Transverse colon (tissue), 4 donors: ENCODE measurements at regions not wholly inside any gene's neighbourhood (a gene's known extent, or its start where the extent isn't known, plus 50 kb on each side); places are given as distances from the start of the nearest gene placed in this dataset.
"Not testable (repeated sequence)": the region's sequence is repeated elsewhere in the genome, so short reads cannot be mapped to it uniquely, and the experiment has no call there.

Source experiments
- DNase-seq: peaks from one replicate; pipeline ENCODE4 v3.0.0-alpha.2; 2019
- H3K27ac ChIP-seq, 4 donors: fragments of 200-600 bp; sonication (generic); 2 replicates each; pipeline ENCODE4 v1.5.1; 2016 to 2018; ENCODE audit warnings: inconsistent platforms in 4 of 4
- H3K27me3 ChIP-seq: fragments of 200-600 bp; sonication (generic); 2 replicates; pipeline ENCODE4 v1.5.1; 2017; ENCODE audit warnings: inconsistent platforms
- H3K36me3 ChIP-seq, 4 donors: fragments of 200-600 bp; sonication (generic); 2 replicates each; pipeline ENCODE4 v1.5.1; 2017 to 2019; ENCODE audit warnings: inconsistent platforms in 4 of 4
- H3K4me1 ChIP-seq, 4 donors: fragments of 200-600 bp; sonication (generic); 2 replicates each; pipeline ENCODE4 v1.5.1; 2017 to 2020; ENCODE audit warnings: inconsistent platforms in 4 of 4
- H3K4me3 ChIP-seq, 4 donors: fragments of 200-600 bp; sonication (generic); 1 replicate in 1 of 4; 2 replicates in 3 of 4; pipeline versions ENCODE4 v1.5.1 to v1.6.1; 2017 to 2019; ENCODE audit warnings: inconsistent platforms in 4 of 4
- H3K9me3 ChIP-seq, 2 donors: fragments of 200-600 bp; sonication (generic); 2 replicates each; pipeline ENCODE4 v1.5.1; 2017 to 2019; ENCODE audit warnings: inconsistent platforms in 2 of 2
- EP300 ChIP-seq: sonication (generic); formaldehyde crosslinking; IDR thresholded peaks from one replicate; pipeline ENCODE4 v1.6.1; 2017; ENCODE audit warnings: antibody characterized with exemption, low read depth
- POLR2A ChIP-seq: fragments of 450-650 bp; IDR thresholded peaks from one replicate; pipeline ENCODE4 v1.6.1; 2016; ENCODE audit warnings: antibody characterized with exemption, mild to moderate bottlenecking, moderate library complexity
- POLR2AphosphoS5 ChIP-seq, 3 donors: sonication (generic); formaldehyde crosslinking; IDR thresholded peaks; one replicate each; pipeline ENCODE4 v1.6.1; 2016; ENCODE audit warnings: antibody characterized with exemption in 3 of 3
- whole genome bisulfite sequencing, 2 donors: methylation state at CpG; one replicate each; pipeline ENCODE4 v1.1.5; 2018; ENCODE audit warnings: low coverage in 1 of 2; 5-methylcytosine and 5-hydroxymethylcytosine counted together
- in situ Hi-C, 4 donors: fragments of 200-750 bp; cut with MboI; loops; one replicate each; pipeline versions ENCODE4 v1.15.0 to v1.15.1; 2017; ENCODE audit warnings: low sequenced_read_pairs in 3 of 4, low pct_ligation_motif_present in 1 of 4, low pct_unique_long_range_greater_than_20kb in 1 of 4
- intact Hi-C: fragments of 100-400 bp; cut with DNase I; formaldehyde crosslinking; loops from one replicate; pipeline ENCODE4 v1.15.1; 2023; ENCODE audit warnings: low total_unique reads
- TF ChIP-seq, protein P1 (sequence below), 5 experiments: fragments of 200-600 bp in 3 of 5; fragments of 450-650 bp in 2 of 5; sonication (generic) in 3 of 5; IDR thresholded peaks; 1 replicate in 2 of 5; 2 replicates in 3 of 5; pipeline ENCODE4 v1.5.1; 2016 to 2017; ENCODE audit warnings: antibody characterized with exemption in 5 of 5, inconsistent platforms in 3 of 5, mild to moderate bottlenecking in 2 of 5, moderate library complexity in 1 of 5

DNA sequence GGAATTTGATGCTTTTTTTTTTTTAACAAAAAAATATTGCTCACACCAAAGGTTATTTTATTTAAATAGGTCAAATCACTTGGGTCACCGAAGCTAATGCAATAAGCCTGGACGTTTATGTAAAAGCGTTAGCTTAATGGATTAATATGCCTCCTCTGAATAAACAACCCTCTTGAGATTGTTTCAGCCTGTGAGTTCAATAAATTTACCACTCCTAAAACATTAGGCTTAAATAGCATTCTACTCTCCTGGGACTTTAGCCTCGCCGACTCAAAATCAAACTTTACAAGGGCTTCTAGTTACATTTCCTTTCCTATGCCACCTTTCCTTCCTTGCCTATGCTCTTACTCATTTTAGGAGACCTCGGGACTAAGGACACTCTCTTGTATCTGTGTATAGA lies 79.3 kb downstream of the DNAJB9 start:
- H3K9me3 ChIP-seq, result no peaks in the 10 kb centered on the region
- H3K36me3 ChIP-seq, result no peaks in the 10 kb centered on the region
- no peak for DNase-seq
- H3K4me3 ChIP-seq, result no peak overlapping the region
- no peak overlapping the region for H3K27ac ChIP-seq
- no peak for TF ChIP-seq POLR2A
- no peak for TF ChIP-seq POLR2AphosphoS5 (IDR thresholded peaks at IDR 0.05)
- TF ChIP-seq EP300, result no peak
- TF ChIP-seq, protein P1, sequence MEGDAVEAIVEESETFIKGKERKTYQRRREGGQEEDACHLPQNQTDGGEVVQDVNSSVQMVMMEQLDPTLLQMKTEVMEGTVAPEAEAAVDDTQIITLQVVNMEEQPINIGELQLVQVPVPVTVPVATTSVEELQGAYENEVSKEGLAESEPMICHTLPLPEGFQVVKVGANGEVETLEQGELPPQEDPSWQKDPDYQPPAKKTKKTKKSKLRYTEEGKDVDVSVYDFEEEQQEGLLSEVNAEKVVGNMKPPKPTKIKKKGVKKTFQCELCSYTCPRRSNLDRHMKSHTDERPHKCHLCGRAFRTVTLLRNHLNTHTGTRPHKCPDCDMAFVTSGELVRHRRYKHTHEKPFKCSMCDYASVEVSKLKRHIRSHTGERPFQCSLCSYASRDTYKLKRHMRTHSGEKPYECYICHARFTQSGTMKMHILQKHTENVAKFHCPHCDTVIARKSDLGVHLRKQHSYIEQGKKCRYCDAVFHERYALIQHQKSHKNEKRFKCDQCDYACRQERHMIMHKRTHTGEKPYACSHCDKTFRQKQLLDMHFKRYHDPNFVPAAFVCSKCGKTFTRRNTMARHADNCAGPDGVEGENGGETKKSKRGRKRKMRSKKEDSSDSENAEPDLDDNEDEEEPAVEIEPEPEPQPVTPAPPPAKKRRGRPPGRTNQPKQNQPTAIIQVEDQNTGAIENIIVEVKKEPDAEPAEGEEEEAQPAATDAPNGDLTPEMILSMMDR (IDR thresholded peaks at IDR 0.05), result no peak
- 53 to 62% methylated on average over 6 of the region's 6 CpGs for WGBS, 2 donors
- in situ Hi-C loops, result no loop called here
- H3K27me3 ChIP-seq, result no peaks in the 10 kb centered on the region
- H3K4me1 ChIP-seq, result peaks cover 0 to 7% (median 0%) of the 10 kb centered on the region in 4 donors
- intact Hi-C loops, result no loop called here

DNA sequence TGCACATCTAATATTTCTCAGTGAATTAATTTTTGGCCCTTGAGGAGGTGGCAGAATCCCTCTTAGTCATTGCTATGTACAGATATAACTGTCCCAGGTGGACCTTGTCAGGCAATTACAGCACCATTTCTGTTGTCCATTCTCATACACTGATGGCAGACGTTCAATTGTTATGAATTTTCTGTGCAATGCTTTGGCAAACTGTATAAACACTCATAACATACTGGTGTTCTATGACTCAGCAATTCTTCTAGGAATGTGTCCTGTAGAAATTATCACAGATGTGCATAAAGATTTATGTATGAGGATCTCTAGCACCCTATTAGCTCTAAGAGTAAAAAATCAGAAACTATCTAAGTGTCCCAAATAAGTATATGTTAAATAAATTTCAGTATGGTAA lies 80.8 kb downstream of the DNAJB9 start:
- H3K36me3 ChIP-seq, result no peaks in the 10 kb centered on the region
- no peak for DNase-seq
- peaks cover 0 to 7% (median 0%) of the 10 kb centered on the region in 4 donors for H3K4me1 ChIP-seq
- WGBS, 2 donors, result 0 to 10% methylated on average over 1 of the region's 1 CpG
- no peak overlapping the region for H3K4me3 ChIP-seq
- in situ Hi-C loops (no loop called here), intact Hi-C loops (no loop called here)
- TF ChIP-seq, protein P1 (IDR thresholded peaks at IDR 0.05), result no peak
- no peak for TF ChIP-seq POLR2A
- no peak for TF ChIP-seq EP300
- no peak for TF ChIP-seq POLR2AphosphoS5 (IDR thresholded peaks at IDR 0.05)
- no peaks in the 10 kb centered on the region for H3K9me3 ChIP-seq
- H3K27me3 ChIP-seq, result no peaks in the 10 kb centered on the region
- H3K27ac ChIP-seq, result no peak overlapping the region

- TF ChIP-seq, protein P1 (IDR thresholded peaks at IDR 0.05), result no peak
- TF ChIP-seq POLR2AphosphoS5 (IDR thresholded peaks at IDR 0.05), result no peak
- TF ChIP-seq EP300, result no peak
- no peak for TF ChIP-seq POLR2A
- intact Hi-C loops, result loop anchor here (1.0 kb wide), 1 partner anchor 12 kb away; no protein-coding TSS in a partner anchor
- Histone ChIP-seq H3K36me3 (no peaks in the 10 kb centered on the region), H3K27me3 (no peaks in the 10 kb centered on the region), H3K4me1 (peaks cover 0 to 7% (median 0%) of the 10 kb centered on the region in 4 donors), H3K9me3 (no peaks in the 10 kb centered on the region), H3K4me3 (no peak overlapping the region), H3K27ac (no peak overlapping the region)
- DNase-seq, result no peak
- WGBS, 2 donors, result 82 to 94% methylated on average over 8 to 9 of the region's 9 CpGs
- in situ Hi-C loops, result no loop called here
Measured at GRCh38 chr7:108652886-108653285, 83.2 kb downstream of the DNAJB9 start.

- peaks cover 0 to 7% (median 0%) of the 10 kb centered on the region in 4 donors for H3K4me1 ChIP-seq
- no peaks in the 10 kb centered on the region for H3K36me3 ChIP-seq
- TF ChIP-seq POLR2A, result no peak
- no peak for TF ChIP-seq EP300
- no peak for TF ChIP-seq POLR2AphosphoS5 (IDR thresholded peaks at IDR 0.05)
- TF ChIP-seq, protein P1 (IDR thresholded peaks at IDR 0.05), result no peak
- WGBS, 2 donors, result 80 to 85% methylated on average over 3 to 4 of the region's 4 CpGs
- no peak overlapping the region for H3K27ac ChIP-seq
- H3K9me3 ChIP-seq, result no peaks in the 10 kb centered on the region
- DNase-seq, result no peak
- intact Hi-C loops, result loop anchor here (1.0 kb wide), 1 partner anchor 12 kb away; no protein-coding TSS in a partner anchor
- no peaks in the 10 kb centered on the region for H3K27me3 ChIP-seq
- in situ Hi-C loops, result no loop called here
- no peak overlapping the region for H3K4me3 ChIP-seq
Measured at GRCh38 chr7:108653526-108653925, 83.9 kb downstream of the DNAJB9 start.

DNA sequence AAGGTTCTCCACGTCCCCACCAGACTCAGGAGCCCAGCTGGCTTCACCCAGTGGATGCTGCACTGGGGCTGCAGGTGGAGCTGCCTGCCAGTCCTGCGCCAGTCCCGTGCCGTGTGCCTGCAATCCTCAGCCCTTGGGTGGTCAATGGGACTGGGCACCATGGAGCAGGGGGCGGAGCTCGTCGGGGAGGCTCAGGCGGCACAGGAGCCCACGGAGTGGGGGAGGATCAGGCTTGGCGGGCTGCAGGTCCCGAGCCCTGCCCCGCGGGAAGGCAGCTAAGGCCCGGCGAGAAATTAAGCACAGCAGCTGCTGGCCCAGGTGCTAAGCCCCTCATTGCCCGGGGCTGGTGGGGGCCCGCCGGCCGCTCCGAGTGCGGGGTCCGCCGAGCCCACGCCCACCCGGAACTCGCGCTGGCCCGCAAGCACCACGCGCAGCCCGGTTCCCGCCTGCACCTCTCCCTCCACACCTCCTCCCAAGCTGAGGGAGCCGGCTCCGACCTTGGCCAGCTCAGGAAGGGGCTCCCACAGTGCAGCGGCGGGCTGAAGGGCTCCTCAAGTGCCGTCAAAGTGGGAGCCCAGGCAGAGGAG lies 87.6 kb downstream of the DNAJB9 start:
- H3K27me3 ChIP-seq, H3K36me3 ChIP-seq, H3K4me1 ChIP-seq, intact Hi-C loops, H3K4me3 ChIP-seq, DNase-seq, in situ Hi-C loops, H3K27ac ChIP-seq, H3K9me3 ChIP-seq: not testable (repeated sequence)
- WGBS, 2 donors, result 94% methylated on average over 37 of the region's 37 CpGs; no CpG with 5 or more reads in 1 of the 2 donors
